Panc1 (cell line): ENCODE measurements at regions not wholly inside any gene's neighbourhood (a gene's known extent, or its start where the extent isn't known, plus 50 kb on each side); places are given as distances from the start of the nearest gene placed in this dataset.
"Not testable (repeated sequence)": the region's sequence is repeated elsewhere in the genome, so short reads cannot be mapped to it uniquely, and the experiment has no call there.

Experiments
- ATAC-seq: fragments of 200-7000 bp; cut with Tn5 transposase; 2 replicates; pipeline ENCODE4 v1.9.1; 2020; ENCODE audit warnings: mild to moderate bottlenecking, moderate library complexity
- BruUV-seq: library from RNA; stranded (reverse); fragments of 400-500 nt; replicated peaks from 2 replicates; lab custom pipeline; 2021; lab: Mats Ljungman, UMichigan
- CTCF ChIA-PET: fragments of 300-600 bp; sonication (Branson Sonifier 250); formaldehyde crosslinking; loops from one replicate; lab custom pipeline; 2022; ENCODE audit warnings: antibody characterized with exemption; lab: Charles Lee
- POLR2A ChIA-PET: fragments of 300-600 bp; sonication (Branson Sonifier 250); formaldehyde crosslinking; loops from one replicate; lab custom pipeline; 2022; ENCODE audit warnings: antibody characterized with exemption; lab: Charles Lee
- DNase-seq: peaks from one replicate; pipeline ENCODE4 v3.0.0-alpha.2; 2010; ENCODE audit warnings: low read depth, low spot score
- H3K27ac ChIP-seq: 2 replicates; pipeline ENCODE4 v1.5.1; 2011; ENCODE audit warnings: mild to moderate bottlenecking, low read length, inconsistent platforms
- H3K27me3 ChIP-seq: fragments of 200-500 bp; sonication (Bioruptor generic); 2 replicates; pipeline ENCODE4 v1.6.0; 2014; ENCODE audit warnings: low read length, inconsistent platforms; ENCODE audit not compliant: control insufficient read depth, insufficient read depth
- H3K36me3 ChIP-seq: fragments of 200-500 bp; sonication (Bioruptor generic); 2 replicates; pipeline ENCODE4 v1.5.1; 2014; ENCODE audit warnings: inconsistent platforms, mild to moderate bottlenecking, low read length, moderate library complexity; ENCODE audit not compliant: control insufficient read depth, insufficient read depth
- H3K4me1 ChIP-seq: 2 replicates; pipeline ENCODE4 v1.5.1; 2011; ENCODE audit warnings: inconsistent platforms, mild to moderate bottlenecking, low read length, moderate library complexity; ENCODE audit not compliant: control insufficient read depth, insufficient read depth
- H3K4me3 ChIP-seq, 2 experiments: 2 replicates each; pipeline ENCODE4 v1.5.1; 2011 to 2012; ENCODE audit warnings: low read depth in 2 of 2, low read length in 2 of 2, mild to moderate bottlenecking in 2 of 2, inconsistent platforms in 1 of 2, moderate library complexity in 1 of 2
- H3K9me3 ChIP-seq: fragments of 200-500 bp; sonication (Bioruptor generic); 2 replicates; pipeline ENCODE4 v1.5.1; 2014; ENCODE audit warnings: low read depth, mild to moderate bottlenecking, inconsistent platforms, low read length, moderate library complexity; ENCODE audit not compliant: control insufficient read depth, insufficient read depth
- POLR2AphosphoS5 ChIP-seq: IDR thresholded peaks from 2 replicates; pipeline ENCODE4 v1.6.1; 2012; ENCODE audit warnings: mild to moderate bottlenecking, low read depth, low read length, moderate library complexity
- SIN3A ChIP-seq: IDR thresholded peaks from 2 replicates; pipeline ENCODE4 v1.6.1; 2012; ENCODE audit warnings: low read depth, mild to moderate bottlenecking, low read length, moderate library complexity, borderline replicate concordance; ENCODE audit not compliant: insufficient read depth
- TCF7L2 ChIP-seq: IDR thresholded peaks from 2 replicates; pipeline ENCODE4 v1.6.1; 2011; ENCODE audit warnings: mild to moderate bottlenecking, low read depth, low read length, inconsistent platforms
- in situ Hi-C: cut with HindIII; loops from 2 replicates; pipeline ENCODE4 v1.10.0; 2016; ENCODE audit warnings: low sequenced_read_pairs, low pct_unique_long_range_greater_than_20kb
- intact Hi-C: fragments of 100-400 bp; cut with micrococcal nuclease; formaldehyde crosslinking; loops from one replicate; pipeline ENCODE4 v1.10.0; 2022; ENCODE audit not compliant: unreplicated experiment
- TF ChIP-seq, protein P1 (sequence below): fragments of 450-650 bp; IDR thresholded peaks from 2 replicates; pipeline ENCODE4 v1.5.1; 2017; ENCODE audit warnings: mild to moderate bottlenecking
- TF ChIP-seq, protein P2 (sequence below), 2 experiments: IDR thresholded peaks; 2 replicates each; pipeline ENCODE4 v1.6.1; 2011 to 2012; ENCODE audit warnings: low read depth in 2 of 2, control low read depth in 1 of 2, low read length in 1 of 2, mild to moderate bottlenecking in 1 of 2, moderate library complexity in 1 of 2; ENCODE audit not compliant: insufficient read depth in 1 of 2

DNA sequence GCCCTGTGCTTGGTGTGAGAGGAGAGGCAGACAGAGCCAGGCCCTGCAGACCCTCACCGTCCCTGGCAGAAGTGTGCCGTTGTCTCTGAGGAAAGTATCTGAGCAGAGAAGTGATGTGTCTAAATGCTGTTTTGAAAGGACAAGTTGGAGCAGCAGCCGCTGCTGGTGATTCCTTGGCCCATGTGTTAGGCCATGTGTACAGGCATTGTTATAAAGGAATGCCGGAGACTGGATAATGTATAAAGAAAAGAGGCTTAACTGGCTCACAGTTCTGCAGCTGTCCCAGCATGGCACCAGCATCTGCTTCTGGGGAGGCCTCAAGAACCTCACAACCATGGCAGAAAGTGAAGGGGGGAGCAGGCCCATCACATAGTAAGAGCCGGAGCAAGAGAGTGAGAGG, 334.6 kb upstream of the ATP10A start:
- TF ChIP-seq SIN3A, result no peak
- ATAC-seq, result no peak
- POLR2A ChIA-PET, result no interaction called here
- no peak for DNase-seq
- no peak overlapping the region for H3K4me3 ChIP-seq
- intact Hi-C loops (no loop called here), in situ Hi-C loops (no loop called here)
- CTCF ChIA-PET, result no interaction called here
- H3K4me1 ChIP-seq, result no peaks in the 10 kb centered on the region
- H3K9me3 ChIP-seq, result no peaks in the 10 kb centered on the region
- H3K36me3 ChIP-seq, result no peaks in the 10 kb centered on the region
- no TSS peak for BruUV-seq
- no peaks in the 10 kb centered on the region for H3K27me3 ChIP-seq
- no peak overlapping the region for H3K27ac ChIP-seq

DNA sequence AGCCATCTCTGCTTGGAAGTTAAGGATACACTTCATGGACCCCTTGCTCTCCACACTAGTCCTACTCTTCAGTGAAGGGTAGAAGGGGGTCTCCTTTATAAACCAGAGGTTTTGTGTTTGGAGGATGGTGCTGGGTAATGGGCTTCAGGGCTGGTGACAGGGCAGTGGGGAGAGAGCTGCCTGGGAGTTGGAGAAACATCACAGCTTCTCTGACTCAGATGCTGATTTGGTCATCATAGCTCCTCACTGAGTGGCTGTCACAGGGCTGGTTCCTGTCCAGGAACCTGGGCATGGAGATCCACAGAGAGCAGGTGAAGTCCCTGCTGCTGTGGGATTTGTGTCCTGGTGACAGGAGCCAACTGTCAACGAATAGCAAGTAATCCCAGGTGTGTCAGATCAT, 333.9 kb upstream of the ATP10A start:
- intact Hi-C loops (no loop called here), in situ Hi-C loops (no loop called here)
- CTCF ChIA-PET, result no interaction called here
- no peaks in the 10 kb centered on the region for H3K9me3 ChIP-seq
- POLR2A ChIA-PET, result no interaction called here
- H3K27me3 ChIP-seq, result no peaks in the 10 kb centered on the region
- no peaks in the 10 kb centered on the region for H3K4me1 ChIP-seq
- no peak for TF ChIP-seq TCF7L2
- TF ChIP-seq SIN3A, result no peak
- TF ChIP-seq, protein P1, sequence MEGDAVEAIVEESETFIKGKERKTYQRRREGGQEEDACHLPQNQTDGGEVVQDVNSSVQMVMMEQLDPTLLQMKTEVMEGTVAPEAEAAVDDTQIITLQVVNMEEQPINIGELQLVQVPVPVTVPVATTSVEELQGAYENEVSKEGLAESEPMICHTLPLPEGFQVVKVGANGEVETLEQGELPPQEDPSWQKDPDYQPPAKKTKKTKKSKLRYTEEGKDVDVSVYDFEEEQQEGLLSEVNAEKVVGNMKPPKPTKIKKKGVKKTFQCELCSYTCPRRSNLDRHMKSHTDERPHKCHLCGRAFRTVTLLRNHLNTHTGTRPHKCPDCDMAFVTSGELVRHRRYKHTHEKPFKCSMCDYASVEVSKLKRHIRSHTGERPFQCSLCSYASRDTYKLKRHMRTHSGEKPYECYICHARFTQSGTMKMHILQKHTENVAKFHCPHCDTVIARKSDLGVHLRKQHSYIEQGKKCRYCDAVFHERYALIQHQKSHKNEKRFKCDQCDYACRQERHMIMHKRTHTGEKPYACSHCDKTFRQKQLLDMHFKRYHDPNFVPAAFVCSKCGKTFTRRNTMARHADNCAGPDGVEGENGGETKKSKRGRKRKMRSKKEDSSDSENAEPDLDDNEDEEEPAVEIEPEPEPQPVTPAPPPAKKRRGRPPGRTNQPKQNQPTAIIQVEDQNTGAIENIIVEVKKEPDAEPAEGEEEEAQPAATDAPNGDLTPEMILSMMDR, result no peak
- TF ChIP-seq, protein P2, sequence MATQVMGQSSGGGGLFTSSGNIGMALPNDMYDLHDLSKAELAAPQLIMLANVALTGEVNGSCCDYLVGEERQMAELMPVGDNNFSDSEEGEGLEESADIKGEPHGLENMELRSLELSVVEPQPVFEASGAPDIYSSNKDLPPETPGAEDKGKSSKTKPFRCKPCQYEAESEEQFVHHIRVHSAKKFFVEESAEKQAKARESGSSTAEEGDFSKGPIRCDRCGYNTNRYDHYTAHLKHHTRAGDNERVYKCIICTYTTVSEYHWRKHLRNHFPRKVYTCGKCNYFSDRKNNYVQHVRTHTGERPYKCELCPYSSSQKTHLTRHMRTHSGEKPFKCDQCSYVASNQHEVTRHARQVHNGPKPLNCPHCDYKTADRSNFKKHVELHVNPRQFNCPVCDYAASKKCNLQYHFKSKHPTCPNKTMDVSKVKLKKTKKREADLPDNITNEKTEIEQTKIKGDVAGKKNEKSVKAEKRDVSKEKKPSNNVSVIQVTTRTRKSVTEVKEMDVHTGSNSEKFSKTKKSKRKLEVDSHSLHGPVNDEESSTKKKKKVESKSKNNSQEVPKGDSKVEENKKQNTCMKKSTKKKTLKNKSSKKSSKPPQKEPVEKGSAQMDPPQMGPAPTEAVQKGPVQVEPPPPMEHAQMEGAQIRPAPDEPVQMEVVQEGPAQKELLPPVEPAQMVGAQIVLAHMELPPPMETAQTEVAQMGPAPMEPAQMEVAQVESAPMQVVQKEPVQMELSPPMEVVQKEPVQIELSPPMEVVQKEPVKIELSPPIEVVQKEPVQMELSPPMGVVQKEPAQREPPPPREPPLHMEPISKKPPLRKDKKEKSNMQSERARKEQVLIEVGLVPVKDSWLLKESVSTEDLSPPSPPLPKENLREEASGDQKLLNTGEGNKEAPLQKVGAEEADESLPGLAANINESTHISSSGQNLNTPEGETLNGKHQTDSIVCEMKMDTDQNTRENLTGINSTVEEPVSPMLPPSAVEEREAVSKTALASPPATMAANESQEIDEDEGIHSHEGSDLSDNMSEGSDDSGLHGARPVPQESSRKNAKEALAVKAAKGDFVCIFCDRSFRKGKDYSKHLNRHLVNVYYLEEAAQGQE (IDR thresholded peaks at IDR 0.05; ENCODE audit: insufficient read depth in 1 of 2, low read depth in 2 of 2, low read length in 1 of 2), result no peak
- TF ChIP-seq POLR2AphosphoS5, result no peak
- no peaks in the 10 kb centered on the region for H3K36me3 ChIP-seq
- BruUV-seq, result no TSS peak
- DNase-seq, result no peak
- no peak overlapping the region for H3K4me3 ChIP-seq
- ATAC-seq, result no peak
- H3K27ac ChIP-seq, result no peak overlapping the region

DNA sequence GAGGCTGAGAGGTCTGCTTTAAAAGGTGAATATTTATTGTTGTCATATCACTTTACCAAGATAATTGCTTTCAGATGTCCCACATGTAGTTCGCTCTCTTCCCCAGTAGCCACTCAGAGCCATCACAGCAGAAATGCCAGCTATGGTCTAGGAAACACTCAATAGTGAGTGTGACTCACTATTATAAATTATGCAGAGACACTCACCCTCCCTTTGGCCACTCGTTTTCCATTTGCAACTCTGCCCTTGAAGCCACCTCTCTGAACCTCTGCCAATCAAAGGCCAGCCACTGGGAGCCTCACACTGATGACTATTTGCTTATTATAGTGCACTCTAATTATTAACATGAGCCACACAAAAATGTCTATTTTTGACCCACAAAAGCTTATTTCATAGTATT, 328.1 kb upstream of the ATP10A start:
- no peaks in the 10 kb centered on the region for H3K27me3 ChIP-seq
- H3K27ac ChIP-seq, result no peak overlapping the region
- no TSS peak for BruUV-seq
- H3K4me3 ChIP-seq, result no peak overlapping the region
- H3K36me3 ChIP-seq, result no peaks in the 10 kb centered on the region
- intact Hi-C loops, result no loop called here
- ATAC-seq (no peak), DNase-seq (no peak)
- in situ Hi-C loops, result no loop called here
- H3K4me1 ChIP-seq, result no peaks in the 10 kb centered on the region
- POLR2A ChIA-PET, result no interaction called here
- CTCF ChIA-PET, result no interaction called here
- TF ChIP-seq, protein P1, result no peak
- TF ChIP-seq POLR2AphosphoS5, result no peak
- TF ChIP-seq SIN3A, result no peak
- no peak for TF ChIP-seq TCF7L2
- TF ChIP-seq, protein P2 (IDR thresholded peaks at IDR 0.05; ENCODE audit: insufficient read depth in 1 of 2, low read depth in 2 of 2, low read length in 1 of 2), result no peak
- no peaks in the 10 kb centered on the region for H3K9me3 ChIP-seq

DNA sequence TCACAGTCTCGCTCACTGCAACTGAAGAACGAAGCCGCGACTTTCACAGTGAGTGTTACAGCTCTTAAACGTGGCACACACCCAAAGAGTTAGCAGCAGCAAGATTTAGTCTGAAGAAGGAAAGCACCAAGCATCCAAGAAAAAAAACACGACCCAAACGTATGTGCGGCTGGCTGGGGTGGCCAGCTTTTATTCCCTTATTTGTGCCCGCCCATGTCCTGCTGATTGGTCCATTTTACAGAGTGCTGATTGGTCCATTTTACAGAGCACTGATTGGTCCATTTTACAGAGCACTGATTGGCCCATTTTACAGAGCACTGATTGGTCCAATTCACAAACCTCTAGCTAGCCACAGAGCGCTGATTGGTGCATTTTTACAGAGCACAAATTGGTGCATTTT, 323.0 kb upstream of the ATP10A start:
- in situ Hi-C loops, result not testable (repeated sequence)

More for the DNA sequence above, 323.0 kb upstream of the ATP10A start:
- BruUV-seq, DNase-seq, H3K27ac ChIP-seq, H3K36me3 ChIP-seq, ATAC-seq, H3K27me3 ChIP-seq, H3K4me3 ChIP-seq, CTCF ChIA-PET, H3K9me3 ChIP-seq, POLR2A ChIA-PET, H3K4me1 ChIP-seq: not testable (repeated sequence)
- intact Hi-C loops, result loop anchor here (10.0 kb wide), 1 partner anchor 679 kb away; the partner anchor contains the start of gene GABRA5
